Breast epithelium (tissue), 4 donors: ENCODE measurements at regions not wholly inside any gene's neighbourhood (a gene's known extent, or its start where the extent isn't known, plus 50 kb on each side); places are given as distances from the start of the nearest gene placed in this dataset.
"Not testable (repeated sequence)": the region's sequence is repeated elsewhere in the genome, so short reads cannot be mapped to it uniquely, and the experiment has no call there.

Experiments used
- DNase-seq, 2 donors: peaks; one replicate each; pipeline ENCODE4 v3.0.0-alpha.2; 2019; ENCODE audit warnings: low spot score in 2 of 2
- H3K27ac ChIP-seq, 2 donors: fragments of 200-600 bp; sonication (generic) in 1 of 2; one replicate each; pipeline ENCODE4 v1.5.1; 2016 to 2019; ENCODE audit warnings: mild to moderate bottlenecking in 1 of 2
- H3K27me3 ChIP-seq, 2 donors: fragments of 200-600 bp; sonication (generic) in 1 of 2; one replicate each; pipeline versions ENCODE4 v1.5.1 to v1.6.0; 2017 to 2019; ENCODE audit warnings: control low read depth in 1 of 2, mild to moderate bottlenecking in 1 of 2
- H3K36me3 ChIP-seq: fragments of 200-600 bp; one replicate; pipeline ENCODE4 v1.5.1; 2019
- H3K4me1 ChIP-seq, 2 donors: fragments of 200-600 bp; sonication (generic); one replicate each; pipeline ENCODE4 v1.5.1; 2016 to 2019; ENCODE audit warnings: control low read depth in 1 of 2
- H3K4me3 ChIP-seq, 3 donors: fragments of 200-600 bp; sonication (generic); 1 replicate in 2 of 3; 2 replicates in 1 of 3; pipeline ENCODE4 v1.5.1; 2016 to 2019; ENCODE audit warnings: mild to moderate bottlenecking in 3 of 3, moderate library complexity in 2 of 3
- H3K9me3 ChIP-seq, 2 donors: fragments of 200-600 bp; sonication (generic) in 1 of 2; one replicate each; pipeline ENCODE4 v1.5.1; 2016 to 2019; ENCODE audit warnings: control low read depth in 1 of 2
- CTCF ChIP-seq, 3 donors: fragments of 450-650 bp; IDR thresholded peaks; one replicate each; pipeline ENCODE4 v1.5.1; 2016 to 2017; ENCODE audit warnings: antibody characterized with exemption in 3 of 3, mild to moderate bottlenecking in 3 of 3, moderate library complexity in 3 of 3
- POLR2A ChIP-seq: fragments of 450-650 bp; IDR thresholded peaks from one replicate; pipeline ENCODE4 v1.6.1; 2016; ENCODE audit warnings: antibody characterized with exemption, mild to moderate bottlenecking, moderate library complexity
- POLR2AphosphoS5 ChIP-seq, 3 donors: sonication (generic); formaldehyde crosslinking; IDR thresholded peaks; one replicate each; pipeline ENCODE4 v1.6.1; 2017; ENCODE audit warnings: antibody characterized with exemption in 3 of 3
- intact Hi-C: fragments of 100-400 bp; cut with DNase I; formaldehyde crosslinking; loops from one replicate; pipeline ENCODE4 v1.15.1; 2023; ENCODE audit warnings: low total_unique reads

- no peak for DNase-seq
These were observed 313.0 kb upstream of the GLI3 start for GRCh38 chr7:42549866-42550485.

GRCh38 chr7:42548816-42549611, 312.0 kb upstream of the GLI3 start:
- no peaks in the 10 kb centered on the region for H3K27me3 ChIP-seq
- TF ChIP-seq POLR2A = no peak
- no peak for TF ChIP-seq CTCF (IDR thresholded peaks at IDR 0.05)
- TF ChIP-seq POLR2AphosphoS5 (IDR thresholded peaks at IDR 0.05) = no peak
- intact Hi-C loops = no loop called here

More at GRCh38 chr7:42549866-42550485, 313.0 kb upstream of the GLI3 start:
- Histone ChIP-seq H3K27ac (no peak overlapping the region), H3K9me3 (peaks cover 14 to 24% of the 10 kb centered on the region in 2 donors), H3K4me3 (no peak overlapping the region), H3K36me3 (peaks cover 8% of the 10 kb centered on the region), H3K27me3 (no peaks in the 10 kb centered on the region), H3K4me1 (no peaks in the 10 kb centered on the region)
- intact Hi-C loops = no loop called here
- TF ChIP-seq POLR2A (no peak), CTCF (IDR thresholded peaks at IDR 0.05) (no peak), POLR2AphosphoS5 (IDR thresholded peaks at IDR 0.05) (no peak)

GRCh38 chr7:42545049-42545724, 308.2 kb upstream of the GLI3 start:
- no peak for DNase-seq
- no peak for TF ChIP-seq CTCF (IDR thresholded peaks at IDR 0.05)
- Histone ChIP-seq H3K4me3 (no peak overlapping the region), H3K4me1 (no peaks in the 10 kb centered on the region), H3K36me3 (peaks cover 9% of the 10 kb centered on the region), H3K9me3 (no peaks in the 10 kb centered on the region), H3K27me3 (no peaks in the 10 kb centered on the region), H3K27ac (no peak overlapping the region)
- intact Hi-C loops = no loop called here

More at GRCh38 chr7:42548816-42549611, 312.0 kb upstream of the GLI3 start:
- no peak for DNase-seq
- Histone ChIP-seq H3K36me3 (peaks cover 9% of the 10 kb centered on the region), H3K27ac (no peak overlapping the region), H3K4me1 (no peaks in the 10 kb centered on the region), H3K9me3 (peaks cover 5 to 15% of the 10 kb centered on the region in 2 donors), H3K4me3 (no peak overlapping the region)

- Histone ChIP-seq H3K4me1 (no peaks in the 10 kb centered on the region), H3K27ac (no peak overlapping the region), H3K4me3 (no peak overlapping the region), H3K36me3 (peaks cover 9% of the 10 kb centered on the region), H3K9me3 (no peaks in the 10 kb centered on the region), H3K27me3 (no peaks in the 10 kb centered on the region)
- TF ChIP-seq POLR2A (no peak), CTCF (IDR thresholded peaks at IDR 0.05) (no peak), POLR2AphosphoS5 (IDR thresholded peaks at IDR 0.05) (no peak)
- DNase-seq = no peak
- intact Hi-C loops = no loop called here
These were observed 306.9 kb upstream of the GLI3 start for GRCh38 chr7:42543953-42544352.

GRCh38 chr7:42542446-42542845, 305.4 kb upstream of the GLI3 start:
- H3K27me3 ChIP-seq, H3K4me1 ChIP-seq, H3K36me3 ChIP-seq, H3K27ac ChIP-seq, DNase-seq, H3K9me3 ChIP-seq, intact Hi-C loops, H3K4me3 ChIP-seq: not testable (repeated sequence)
